SK-N-MC (cell line): ENCODE measurements at regions not wholly inside any gene's neighbourhood (a gene's known extent, or its start where the extent isn't known, plus 50 kb on each side); places are given as distances from the start of the nearest gene placed in this dataset.
A peak's percentile ranks its signal among the peaks of the same experiment; 100 is the strongest.

Experiments used
- DNase-seq: peaks from one replicate; pipeline ENCODE4 v3.0.0-alpha.2; 2011; ENCODE audit warnings: low read depth, low spot score
- H3K27ac ChIP-seq: fragments of 200-600 bp; sonication (generic); 2 replicates; pipeline ENCODE4 v1.5.1; 2016; ENCODE audit warnings: mixed run types
- H3K36me3 ChIP-seq: fragments of 200-600 bp; sonication (generic); 2 replicates; pipeline ENCODE4 v1.6.1; 2017; ENCODE audit warnings: antibody characterized with exemption, low read length, mixed read lengths; ENCODE audit not compliant: insufficient read depth
- H3K4me3 ChIP-seq: fragments of 200-600 bp; sonication (generic); 2 replicates; pipeline ENCODE4 v1.5.1; 2016
- H3K9ac ChIP-seq: fragments of 200-600 bp; sonication (generic); 2 replicates; pipeline ENCODE4 v1.8.0; 2017; ENCODE audit warnings: mixed run types, mixed read lengths; ENCODE audit not compliant: insufficient read length
- H3K9me3 ChIP-seq: fragments of 200-600 bp; sonication (generic); 2 replicates; pipeline ENCODE4 v1.6.1; 2017; ENCODE audit warnings: low read depth, mild to moderate bottlenecking, antibody characterized with exemption, low read length, moderate library complexity, mixed read lengths
- EZH2 ChIP-seq: fragments of 200-600 bp; sonication (generic); IDR thresholded peaks from one replicate; pipeline ENCODE4 v1.6.1; 2017; ENCODE audit warnings: antibody characterized with exemption
- FOXP2 ChIP-seq: optimal IDR thresholded peaks from 2 replicates; pipeline ENCODE3; 2011; ENCODE audit warnings: mild to moderate bottlenecking, moderate library complexity; ENCODE audit not compliant: insufficient read depth; ENCODE audit errors: extremely low read length, control extremely low read depth
- POLR2AphosphoS5 ChIP-seq: IDR thresholded peaks from 2 replicates; pipeline ENCODE4 v1.6.1; 2012; ENCODE audit warnings: mild to moderate bottlenecking, low read depth, low read length, borderline replicate concordance

GRCh38 chr3:70824773-70825172 is 512.3 kb upstream of the MDFIC2 start:
- Histone ChIP-seq H3K27ac (peak overlapping the region; percentile 90; the same call in 1 of the 2 replicates), H3K4me3 (no peak overlapping the region), H3K36me3 (no peaks in the 10 kb centered on the region), H3K9ac (no peak overlapping the region), H3K9me3 (no peaks in the 10 kb centered on the region)
- DNase-seq, result no peak
- TF ChIP-seq FOXP2, result no peak
- no peak for TF ChIP-seq EZH2
- TF ChIP-seq POLR2AphosphoS5, result no peak

GRCh38 chr3:70824078-70824477 is 511.6 kb upstream of the MDFIC2 start:
- Histone ChIP-seq H3K4me3 (peak overlapping the region; percentile 52), H3K36me3 (no peaks in the 10 kb centered on the region), H3K9me3 (no peaks in the 10 kb centered on the region), H3K27ac (peak overlapping the region; percentile 90), H3K9ac (no peak overlapping the region)
- TF ChIP-seq POLR2AphosphoS5, result no peak
- no peak for TF ChIP-seq FOXP2
- TF ChIP-seq EZH2, result no peak
- no peak for DNase-seq

GRCh38 chr3:70823622-70824021 is 511.2 kb upstream of the MDFIC2 start:
- Histone ChIP-seq H3K36me3 (no peaks in the 10 kb centered on the region), H3K4me3 (peak overlapping the region; percentile 52), H3K9ac (no peak overlapping the region), H3K9me3 (no peaks in the 10 kb centered on the region), H3K27ac (peak overlapping the region; percentile 90)
- peak; percentile 70 for DNase-seq
- TF ChIP-seq EZH2, result no peak
- TF ChIP-seq FOXP2, result no peak
- TF ChIP-seq POLR2AphosphoS5, result no peak

GRCh38 chr3:70822669-70823068 is 510.2 kb upstream of the MDFIC2 start:
- H3K27ac ChIP-seq, result no peak overlapping the region

GRCh38 chr3:70821602-70822001 is 509.2 kb upstream of the MDFIC2 start:
- Histone ChIP-seq H3K4me3 (no peak overlapping the region), H3K9ac (no peak overlapping the region), H3K9me3 (no peaks in the 10 kb centered on the region), H3K27ac (no peak overlapping the region), H3K36me3 (no peaks in the 10 kb centered on the region)
- no peak for TF ChIP-seq FOXP2
- TF ChIP-seq POLR2AphosphoS5, result no peak
- no peak for TF ChIP-seq EZH2
- no peak for DNase-seq

More at GRCh38 chr3:70822669-70823068, 510.2 kb upstream of the MDFIC2 start:
- Histone ChIP-seq H3K4me3 (peak overlapping the region; percentile 52), H3K9ac (no peak overlapping the region), H3K9me3 (no peaks in the 10 kb centered on the region), H3K36me3 (no peaks in the 10 kb centered on the region)
- peak; percentile 17; the same call in 1 of the 2 replicates for TF ChIP-seq POLR2AphosphoS5
- no peak for TF ChIP-seq EZH2
- peak; percentile 44 for DNase-seq

GRCh38 chr3:70820397-70820796 is 508.0 kb upstream of the MDFIC2 start:
- H3K27ac ChIP-seq, result no peak overlapping the region
- no peak for TF ChIP-seq FOXP2
- TF ChIP-seq EZH2, result no peak
- no peak for TF ChIP-seq POLR2AphosphoS5
- no peak overlapping the region for H3K4me3 ChIP-seq
- no peak for DNase-seq
- no peak overlapping the region for H3K9ac ChIP-seq
- no peaks in the 10 kb centered on the region for H3K9me3 ChIP-seq
- H3K36me3 ChIP-seq, result no peaks in the 10 kb centered on the region

- Histone ChIP-seq H3K36me3 (no peaks in the 10 kb centered on the region), H3K9me3 (no peaks in the 10 kb centered on the region), H3K4me3 (no peak overlapping the region), H3K27ac (no peak overlapping the region), H3K9ac (no peak overlapping the region)
- TF ChIP-seq POLR2AphosphoS5 (no peak), EZH2 (no peak), FOXP2 (no peak)
- DNase-seq, result no peak
Observed at GRCh38 chr3:70818145-70818544, 505.7 kb upstream of the MDFIC2 start.

GRCh38 chr3:70816346-70816745 is 503.9 kb upstream of the MDFIC2 start:
- Histone ChIP-seq H3K4me3 (no peak overlapping the region), H3K27ac (no peak overlapping the region), H3K36me3 (no peaks in the 10 kb centered on the region), H3K9ac (no peak overlapping the region), H3K9me3 (no peaks in the 10 kb centered on the region)
- no peak for TF ChIP-seq EZH2
- no peak for TF ChIP-seq POLR2AphosphoS5
- no peak for TF ChIP-seq FOXP2
- DNase-seq, result no peak

GRCh38 chr3:70815817-70816216 is 503.4 kb upstream of the MDFIC2 start:
- DNase-seq, result no peak
- Histone ChIP-seq H3K9me3 (no peaks in the 10 kb centered on the region), H3K9ac (no peak overlapping the region), H3K4me3 (no peak overlapping the region), H3K27ac (no peak overlapping the region), H3K36me3 (no peaks in the 10 kb centered on the region)
- TF ChIP-seq FOXP2 (no peak), POLR2AphosphoS5 (no peak), EZH2 (no peak)

- Histone ChIP-seq H3K27ac (no peak overlapping the region), H3K36me3 (no peaks in the 10 kb centered on the region), H3K9me3 (no peaks in the 10 kb centered on the region), H3K4me3 (no peak overlapping the region), H3K9ac (no peak overlapping the region)
- DNase-seq, result no peak
- no peak for TF ChIP-seq FOXP2
- TF ChIP-seq EZH2, result no peak
- TF ChIP-seq POLR2AphosphoS5, result no peak
Observed at GRCh38 chr3:70813311-70813710, 500.9 kb upstream of the MDFIC2 start.
